Neural crest cell (in vitro differentiated cells): ENCODE measurements at regions not wholly inside any gene's neighbourhood (a gene's known extent, or its start where the extent isn't known, plus 50 kb on each side); places are given as distances from the start of the nearest gene placed in this dataset.

Experiments used
- DNase-seq: peaks from one replicate; pipeline ENCODE4 v3.0.0; 2021; ENCODE audit warnings: low read depth, mixed read lengths, low spot score
- H3K27ac Mint-ChIP-seq: one replicate; pipeline ENCODE4 v1.8.0; 2021; ENCODE audit warnings: mild to moderate bottlenecking, mixed read lengths; ENCODE audit not compliant: unreplicated experiment
- H3K27me3 Mint-ChIP-seq: 2 replicates; pipeline ENCODE4 v1.8.0; 2021; ENCODE audit warnings: low read depth, mild to moderate bottlenecking, mixed read lengths
- H3K36me3 Mint-ChIP-seq: 2 replicates; pipeline ENCODE4 v1.8.0; 2021; ENCODE audit warnings: low read depth, mild to moderate bottlenecking, mixed read lengths
- H3K4me1 Mint-ChIP-seq: 2 replicates; pipeline ENCODE4 v1.8.0; 2021; ENCODE audit warnings: mixed read lengths
- H3K4me3 Mint-ChIP-seq: one replicate; pipeline ENCODE4 v1.8.0; 2021; ENCODE audit warnings: mild to moderate bottlenecking, mixed read lengths
- H3K9me3 Mint-ChIP-seq: 2 replicates; pipeline ENCODE4 v1.8.0; 2021; ENCODE audit warnings: mixed read lengths
- CTCF ChIP-seq: fragments of 200-600 bp; sonication (generic); conservative IDR thresholded peaks from 2 replicates; pipeline ENCODE4 v1.5.0; 2021; ENCODE audit warnings: antibody characterized with exemption, mild to moderate bottlenecking

- H3K9me3 Mint-ChIP-seq = no peaks in the 10 kb centered on the region
- peaks cover 6% of the 10 kb centered on the region for H3K4me1 Mint-ChIP-seq
- no peak for TF ChIP-seq CTCF
- no peak overlapping the region for H3K4me3 Mint-ChIP-seq
- H3K36me3 Mint-ChIP-seq = no peaks in the 10 kb centered on the region
- no peaks in the 10 kb centered on the region for H3K27me3 Mint-ChIP-seq
- H3K27ac Mint-ChIP-seq = no peak overlapping the region
- no peak for DNase-seq
Observed at GRCh38 chr3:24646790-24647189, 152.1 kb upstream of the THRB start.

- Mint-ChIP-seq H3K9me3 (no peaks in the 10 kb centered on the region), H3K27ac (no peak overlapping the region), H3K4me3 (no peak overlapping the region), H3K4me1 (peaks cover 6% of the 10 kb centered on the region), H3K36me3 (no peaks in the 10 kb centered on the region), H3K27me3 (no peaks in the 10 kb centered on the region)
- no peak for DNase-seq
- no peak for TF ChIP-seq CTCF
Observed at GRCh38 chr3:24648063-24648462, 153.4 kb upstream of the THRB start.

DNA sequence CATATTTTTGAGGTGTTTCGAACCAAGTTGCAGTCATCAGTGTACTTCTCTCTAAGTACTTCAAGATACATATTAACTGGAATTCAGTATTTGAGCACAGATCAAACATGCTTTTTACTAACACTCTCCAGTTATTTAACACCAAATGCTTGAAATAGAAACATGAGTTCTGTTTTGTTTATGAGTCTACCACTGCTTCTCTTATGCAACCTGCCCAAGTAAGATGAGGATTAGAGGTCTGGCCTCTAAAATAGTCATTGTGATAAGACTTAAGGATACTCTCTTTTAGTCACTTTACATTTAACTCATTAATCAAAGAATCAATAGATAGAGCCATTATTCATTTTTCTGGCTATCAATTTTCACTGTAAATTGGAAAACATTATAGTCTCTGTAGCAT is 156.2 kb upstream of the THRB start:
- Mint-ChIP-seq H3K9me3 (peaks cover 3% of the 10 kb centered on the region), H3K4me1 (peaks cover 6% of the 10 kb centered on the region), H3K4me3 (no peak overlapping the region), H3K27me3 (no peaks in the 10 kb centered on the region), H3K27ac (no peak overlapping the region), H3K36me3 (peaks cover 4% of the 10 kb centered on the region)
- no peak for DNase-seq
- no peak for TF ChIP-seq CTCF

- Mint-ChIP-seq H3K4me1 (no peaks in the 10 kb centered on the region), H3K9me3 (peaks cover 8% of the 10 kb centered on the region), H3K27ac (no peak overlapping the region), H3K27me3 (no peaks in the 10 kb centered on the region), H3K4me3 (no peak overlapping the region), H3K36me3 (peaks cover 5% of the 10 kb centered on the region)
- no peak for TF ChIP-seq CTCF
- DNase-seq = no peak
Observed at GRCh38 chr3:24657870-24658510, 163.3 kb upstream of the THRB start.

DNA sequence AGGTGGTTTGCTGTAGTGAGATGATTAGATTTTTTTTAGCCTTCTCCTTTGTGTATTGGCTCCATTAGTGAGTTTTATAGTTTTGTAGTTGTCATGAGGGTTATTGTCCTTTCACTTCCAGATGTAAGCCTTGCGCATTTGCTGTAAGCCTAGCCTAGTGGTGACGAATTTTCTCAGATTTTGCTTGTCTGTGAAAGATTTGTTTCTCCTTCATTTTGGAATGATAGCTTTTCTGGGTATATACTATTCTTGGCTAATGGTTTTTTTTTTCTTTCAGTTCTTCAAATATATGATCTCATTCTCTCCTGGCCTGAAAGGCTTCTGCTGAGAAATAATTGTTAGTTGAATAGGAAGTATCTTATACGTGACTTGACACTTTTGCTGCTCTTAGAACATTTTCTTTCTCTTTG is 166.5 kb upstream of the THRB start:
- no peak for TF ChIP-seq CTCF
- Mint-ChIP-seq H3K27me3 (no peaks in the 10 kb centered on the region), H3K4me1 (no peaks in the 10 kb centered on the region), H3K9me3 (peaks cover 3% of the 10 kb centered on the region), H3K27ac (no peak overlapping the region), H3K36me3 (no peaks in the 10 kb centered on the region), H3K4me3 (no peak overlapping the region)
- no peak for DNase-seq
